PC-9 (cell line): ENCODE measurements at regions not wholly inside any gene's neighbourhood (a gene's known extent, or its start where the extent isn't known, plus 50 kb on each side); places are given as distances from the start of the nearest gene placed in this dataset.

Experiments
- BruUV-seq: library from RNA; stranded (reverse); fragments of 400-500 nt; replicated peaks from 2 replicates; lab custom pipeline; 2021; lab: Mats Ljungman, UMichigan
- CTCF ChIA-PET: fragments of 300-600 bp; sonication (Branson Sonifier 250); formaldehyde crosslinking; loops from one replicate; lab custom pipeline; 2022; ENCODE audit warnings: antibody characterized with exemption; lab: Charles Lee
- POLR2A ChIA-PET: fragments of 300-600 bp; sonication (Branson Sonifier 250); formaldehyde crosslinking; loops from one replicate; lab custom pipeline; 2022; ENCODE audit warnings: antibody characterized with exemption; ENCODE audit not compliant: unreplicated experiment; lab: Charles Lee
- DNase-seq, 2 experiments: peaks; one replicate each; pipeline versions ENCODE4 v3.0.0 to v3.0.0-alpha.2; 2015 to 2022; ENCODE audit warnings: mixed read lengths in 1 of 2
- H2AFZ ChIP-seq: fragments of 200-600 bp; sonication (generic); 2 replicates; pipeline ENCODE4 v1.8.1; 2017; ENCODE audit warnings: antibody characterized with exemption
- H3F3A ChIP-seq: fragments of 200-600 bp; sonication (generic); 2 replicates; pipeline ENCODE4 v1.8.1; 2017; ENCODE audit warnings: antibody characterized with exemption, mild to moderate bottlenecking, low read depth; ENCODE audit not compliant: insufficient read depth
- H3K27ac ChIP-seq: fragments of 200-600 bp; sonication (generic); 2 replicates; pipeline ENCODE4 v1.6.1; 2016; ENCODE audit warnings: mixed run types
- H3K27me3 ChIP-seq: fragments of 200-600 bp; sonication (generic); 2 replicates; pipeline ENCODE4 v1.6.1; 2016; ENCODE audit warnings: low read depth, mixed run types; ENCODE audit not compliant: insufficient read depth
- H3K36me3 ChIP-seq: fragments of 200-600 bp; sonication (generic); 2 replicates; pipeline ENCODE4 v1.6.1; 2016; ENCODE audit warnings: low read depth, mixed run types
- H3K4me1 ChIP-seq: fragments of 200-600 bp; sonication (generic); replicated peaks from 2 replicates; pipeline ENCODE4 v1.6.1; 2016; ENCODE audit warnings: mixed run types; ENCODE audit not compliant: insufficient read depth
- H3K4me2 ChIP-seq: fragments of 200-600 bp; sonication (generic); 2 replicates; pipeline ENCODE4 v1.6.1; 2017; ENCODE audit warnings: mixed run types
- H3K4me3 ChIP-seq: fragments of 200-600 bp; sonication (generic); 2 replicates; pipeline ENCODE4 v1.6.1; 2016; ENCODE audit warnings: mixed run types
- H3K79me2 ChIP-seq: fragments of 200-600 bp; sonication (generic); 2 replicates; pipeline ENCODE4 v1.6.1; 2017; ENCODE audit warnings: low read depth, mixed run types
- H3K9me2 ChIP-seq: fragments of 200-600 bp; sonication (generic); 2 replicates; pipeline ENCODE4 v1.8.1; 2017; ENCODE audit warnings: mild to moderate bottlenecking; ENCODE audit not compliant: insufficient read depth
- H3K9me3 ChIP-seq: fragments of 200-600 bp; sonication (generic); 2 replicates; pipeline ENCODE4 v1.8.1; 2016; ENCODE audit warnings: low read depth; ENCODE audit not compliant: insufficient read depth
- H4K20me1 ChIP-seq: fragments of 200-600 bp; sonication (generic); 2 replicates; pipeline ENCODE4 v1.8.1; 2017; ENCODE audit not compliant: insufficient read depth
- EZH2 ChIP-seq: fragments of 200-600 bp; sonication (generic); IDR thresholded peaks from 2 replicates; pipeline ENCODE4 v1.8.0; 2017; ENCODE audit warnings: antibody characterized with exemption, low read depth
- intact Hi-C: fragments of 100-400 bp; cut with micrococcal nuclease; formaldehyde crosslinking; loops from one replicate; pipeline ENCODE4 v1.10.0; 2022; ENCODE audit not compliant: unreplicated experiment
- TF ChIP-seq, protein P1 (sequence below): fragments of 200-600 bp; sonication (generic); conservative IDR thresholded peaks from 2 replicates; pipeline ENCODE4 v1.6.1; 2017; ENCODE audit warnings: mixed run types, antibody characterized with exemption, mild to moderate bottlenecking, moderate library complexity

DNA sequence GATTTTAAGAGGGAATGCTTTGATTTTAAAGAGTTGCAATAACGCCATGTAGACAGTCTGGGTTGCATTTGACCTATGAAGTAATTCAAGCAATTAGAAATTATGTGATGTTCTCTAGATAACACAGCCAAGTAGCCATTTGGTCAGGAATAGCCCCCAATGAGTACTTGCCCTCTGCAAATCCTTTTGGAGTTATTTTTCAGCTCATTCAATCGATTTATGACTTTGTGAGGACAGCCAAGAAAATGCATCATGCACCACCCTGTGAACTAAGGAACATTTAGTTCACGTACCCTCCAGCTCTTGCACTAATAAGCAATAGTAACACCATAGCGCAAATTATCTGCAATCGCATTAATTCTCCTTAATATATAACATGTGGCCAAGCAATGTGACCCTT, 552.6 kb upstream of the INTU start:
- H3K36me3 ChIP-seq, result no peaks in the 10 kb centered on the region
- no peaks in the 10 kb centered on the region for H3K9me2 ChIP-seq
- intact Hi-C loops, result no loop called here
- H3K4me2 ChIP-seq, result no peak overlapping the region
- no peaks in the 10 kb centered on the region for H3K9me3 ChIP-seq
- H4K20me1 ChIP-seq, result no peaks in the 10 kb centered on the region
- no TSS peak for BruUV-seq
- no peak for DNase-seq
- H3K4me1 ChIP-seq, result no peaks in the 10 kb centered on the region
- TF ChIP-seq, protein P1, sequence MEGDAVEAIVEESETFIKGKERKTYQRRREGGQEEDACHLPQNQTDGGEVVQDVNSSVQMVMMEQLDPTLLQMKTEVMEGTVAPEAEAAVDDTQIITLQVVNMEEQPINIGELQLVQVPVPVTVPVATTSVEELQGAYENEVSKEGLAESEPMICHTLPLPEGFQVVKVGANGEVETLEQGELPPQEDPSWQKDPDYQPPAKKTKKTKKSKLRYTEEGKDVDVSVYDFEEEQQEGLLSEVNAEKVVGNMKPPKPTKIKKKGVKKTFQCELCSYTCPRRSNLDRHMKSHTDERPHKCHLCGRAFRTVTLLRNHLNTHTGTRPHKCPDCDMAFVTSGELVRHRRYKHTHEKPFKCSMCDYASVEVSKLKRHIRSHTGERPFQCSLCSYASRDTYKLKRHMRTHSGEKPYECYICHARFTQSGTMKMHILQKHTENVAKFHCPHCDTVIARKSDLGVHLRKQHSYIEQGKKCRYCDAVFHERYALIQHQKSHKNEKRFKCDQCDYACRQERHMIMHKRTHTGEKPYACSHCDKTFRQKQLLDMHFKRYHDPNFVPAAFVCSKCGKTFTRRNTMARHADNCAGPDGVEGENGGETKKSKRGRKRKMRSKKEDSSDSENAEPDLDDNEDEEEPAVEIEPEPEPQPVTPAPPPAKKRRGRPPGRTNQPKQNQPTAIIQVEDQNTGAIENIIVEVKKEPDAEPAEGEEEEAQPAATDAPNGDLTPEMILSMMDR, result no peak
- TF ChIP-seq EZH2, result no peak
- H3K27ac ChIP-seq, result no peak overlapping the region
- H3K79me2 ChIP-seq, result no peaks in the 10 kb centered on the region
- no peaks in the 10 kb centered on the region for H3F3A ChIP-seq
- H3K4me3 ChIP-seq, result no peak overlapping the region
- no peak overlapping the region for H2AFZ ChIP-seq
- H3K27me3 ChIP-seq, result no peaks in the 10 kb centered on the region
- ChIA-PET CTCF (no interaction called here), POLR2A (no interaction called here)

DNA sequence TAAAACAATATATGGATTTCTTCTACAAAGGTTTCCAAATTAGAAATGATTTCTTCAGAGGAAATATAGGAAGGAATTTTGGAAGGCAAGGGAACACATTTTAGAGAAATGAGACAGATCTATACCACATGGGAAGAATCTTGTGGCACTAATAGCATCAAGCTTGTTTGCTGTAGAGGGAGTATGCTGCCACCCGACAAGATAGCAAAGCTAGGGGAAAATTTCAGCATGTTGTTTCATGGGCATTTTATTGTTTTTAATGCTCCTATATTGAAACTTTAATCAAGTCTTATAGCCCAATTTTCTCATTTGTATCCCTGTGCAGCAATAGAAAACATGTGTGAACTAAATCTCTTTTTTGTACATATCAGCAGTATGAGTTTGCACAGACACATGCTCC, 551.7 kb upstream of the INTU start:
- intact Hi-C loops, result no loop called here
- H3K36me3 ChIP-seq, result no peaks in the 10 kb centered on the region
- ChIA-PET POLR2A (no interaction called here), CTCF (no interaction called here)
- TF ChIP-seq, protein P1, result no peak
- TF ChIP-seq EZH2, result no peak
- H2AFZ ChIP-seq, result no peak overlapping the region
- H3K4me2 ChIP-seq, result no peak overlapping the region
- no peaks in the 10 kb centered on the region for H4K20me1 ChIP-seq
- DNase-seq, result no peak
- no TSS peak for BruUV-seq
- H3K27me3 ChIP-seq, result no peaks in the 10 kb centered on the region
- no peaks in the 10 kb centered on the region for H3K79me2 ChIP-seq
- no peaks in the 10 kb centered on the region for H3K9me2 ChIP-seq
- no peak overlapping the region for H3K27ac ChIP-seq
- H3F3A ChIP-seq, result no peaks in the 10 kb centered on the region
- no peaks in the 10 kb centered on the region for H3K9me3 ChIP-seq
- no peaks in the 10 kb centered on the region for H3K4me1 ChIP-seq
- H3K4me3 ChIP-seq, result no peak overlapping the region

DNA sequence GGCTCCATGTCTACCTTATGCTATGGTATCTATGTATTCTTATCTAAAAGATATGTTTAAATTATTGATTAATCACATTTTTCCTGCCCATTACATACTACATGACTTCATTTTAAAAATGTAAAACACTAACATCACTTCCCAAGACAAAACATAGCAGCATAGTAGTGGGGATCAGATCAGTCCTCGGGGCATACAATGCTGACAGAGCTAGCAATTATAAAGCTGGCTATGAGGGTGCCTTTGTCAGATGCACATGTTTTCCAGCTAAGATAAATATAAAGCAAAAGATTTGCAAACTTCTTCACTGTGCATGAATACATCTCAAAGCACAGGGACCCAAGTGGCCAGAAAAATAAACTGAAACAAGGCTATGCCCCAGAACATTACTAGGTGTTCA, 549.8 kb upstream of the INTU start:
- Histone ChIP-seq H3K79me2 (no peaks in the 10 kb centered on the region), H3K36me3 (no peaks in the 10 kb centered on the region), H3K9me2 (no peaks in the 10 kb centered on the region), H3K9me3 (no peaks in the 10 kb centered on the region), H3K27ac (no peak overlapping the region), H4K20me1 (no peaks in the 10 kb centered on the region), H3F3A (no peaks in the 10 kb centered on the region), H3K4me2 (no peak overlapping the region), H3K27me3 (no peaks in the 10 kb centered on the region), H3K4me3 (no peak overlapping the region), H2AFZ (no peak overlapping the region), H3K4me1 (no peaks in the 10 kb centered on the region)
- intact Hi-C loops, result no loop called here
- no peak for DNase-seq
- no peak for TF ChIP-seq EZH2
- TF ChIP-seq, protein P1, result no peak
- BruUV-seq, result no TSS peak
- POLR2A ChIA-PET, result no interaction called here
- CTCF ChIA-PET, result no interaction called here
